ENCODE measurements at regions not wholly inside any gene's neighbourhood (a gene's known extent, or its start where the extent isn't known, plus 50 kb on each side); places are given as distances from the start of the nearest gene placed in this dataset.

DNA sequence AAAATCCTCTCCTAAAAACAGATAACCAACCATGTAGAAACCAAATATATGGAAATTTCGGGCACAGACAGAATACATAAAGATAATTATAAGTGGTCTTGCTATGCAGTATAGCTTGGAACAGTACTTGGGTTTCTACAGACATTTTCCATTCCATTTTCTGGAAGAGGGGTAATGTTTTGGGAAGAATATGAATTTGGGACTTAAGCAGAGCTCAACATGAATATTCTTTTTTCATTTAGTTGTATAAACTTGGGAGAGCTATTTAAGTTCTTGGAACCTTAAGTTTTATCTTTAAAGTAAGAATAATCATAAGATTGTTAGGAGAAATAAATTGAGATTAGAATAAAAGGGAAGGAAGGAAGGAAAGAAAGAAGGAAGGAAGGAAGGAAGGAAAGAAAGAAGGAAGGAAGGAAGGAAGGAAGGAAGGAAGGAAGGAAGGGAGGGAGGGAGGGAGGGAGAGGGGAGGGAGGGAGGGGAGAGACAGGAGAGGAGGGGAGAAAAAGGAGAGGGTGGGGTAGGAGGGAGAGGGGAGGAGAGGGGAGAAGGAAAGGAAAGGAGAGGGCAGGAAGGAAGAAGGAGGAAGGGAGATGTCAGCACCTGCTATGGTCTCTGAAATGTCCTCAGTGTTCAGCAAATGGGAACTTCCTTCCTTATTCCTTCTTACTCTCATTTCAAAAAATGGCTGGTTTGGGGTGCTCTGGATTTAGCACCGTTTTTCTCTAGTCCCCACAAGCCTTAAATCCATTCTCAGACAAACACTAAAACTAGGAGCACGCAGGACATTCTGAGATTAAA is 248.3 kb downstream of the LY86 start:
- no peak for DNase-seq (ENCODE audit: low read depth)
- H3K4me3 ChIP-seq (ENCODE audit: low read depth, low read length), result no peak overlapping the region
- TF ChIP-seq, protein P1, sequence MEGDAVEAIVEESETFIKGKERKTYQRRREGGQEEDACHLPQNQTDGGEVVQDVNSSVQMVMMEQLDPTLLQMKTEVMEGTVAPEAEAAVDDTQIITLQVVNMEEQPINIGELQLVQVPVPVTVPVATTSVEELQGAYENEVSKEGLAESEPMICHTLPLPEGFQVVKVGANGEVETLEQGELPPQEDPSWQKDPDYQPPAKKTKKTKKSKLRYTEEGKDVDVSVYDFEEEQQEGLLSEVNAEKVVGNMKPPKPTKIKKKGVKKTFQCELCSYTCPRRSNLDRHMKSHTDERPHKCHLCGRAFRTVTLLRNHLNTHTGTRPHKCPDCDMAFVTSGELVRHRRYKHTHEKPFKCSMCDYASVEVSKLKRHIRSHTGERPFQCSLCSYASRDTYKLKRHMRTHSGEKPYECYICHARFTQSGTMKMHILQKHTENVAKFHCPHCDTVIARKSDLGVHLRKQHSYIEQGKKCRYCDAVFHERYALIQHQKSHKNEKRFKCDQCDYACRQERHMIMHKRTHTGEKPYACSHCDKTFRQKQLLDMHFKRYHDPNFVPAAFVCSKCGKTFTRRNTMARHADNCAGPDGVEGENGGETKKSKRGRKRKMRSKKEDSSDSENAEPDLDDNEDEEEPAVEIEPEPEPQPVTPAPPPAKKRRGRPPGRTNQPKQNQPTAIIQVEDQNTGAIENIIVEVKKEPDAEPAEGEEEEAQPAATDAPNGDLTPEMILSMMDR (IDR thresholded peaks at IDR 0.05; ENCODE audit: low read depth, low read length, missing control alignments), result no peak

DNA sequence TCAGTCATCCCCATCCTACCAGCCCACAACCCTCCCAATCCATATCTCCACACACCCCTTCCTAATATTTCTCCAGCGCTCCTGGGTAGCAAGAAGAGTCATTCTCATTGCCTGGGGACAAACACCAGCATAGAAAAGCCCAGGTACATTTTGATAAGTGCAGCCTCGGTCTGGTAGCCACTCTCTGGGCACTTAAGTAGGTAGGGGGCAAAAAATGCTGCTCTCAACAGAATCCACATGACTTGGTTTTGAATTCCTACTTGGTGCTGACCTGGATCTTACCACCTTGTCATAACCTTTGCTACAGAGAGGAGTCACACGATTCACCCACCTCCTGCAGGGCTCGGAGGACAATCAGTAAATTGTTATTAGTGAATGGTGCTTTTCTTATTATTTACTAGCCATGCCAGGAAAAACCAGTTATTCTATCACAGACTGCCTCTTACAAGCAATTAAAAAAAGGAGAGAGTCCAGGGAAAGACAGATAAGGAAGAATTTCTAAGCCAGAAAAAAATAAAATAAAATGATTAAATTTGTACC is 249.1 kb downstream of the LY86 start:
- no peak for DNase-seq (ENCODE audit: low read depth)
- TF ChIP-seq, protein P1 (IDR thresholded peaks at IDR 0.05; ENCODE audit: low read depth, low read length, missing control alignments), result no peak
- H3K4me3 ChIP-seq (ENCODE audit: low read depth, low read length), result no peak overlapping the region

DNA sequence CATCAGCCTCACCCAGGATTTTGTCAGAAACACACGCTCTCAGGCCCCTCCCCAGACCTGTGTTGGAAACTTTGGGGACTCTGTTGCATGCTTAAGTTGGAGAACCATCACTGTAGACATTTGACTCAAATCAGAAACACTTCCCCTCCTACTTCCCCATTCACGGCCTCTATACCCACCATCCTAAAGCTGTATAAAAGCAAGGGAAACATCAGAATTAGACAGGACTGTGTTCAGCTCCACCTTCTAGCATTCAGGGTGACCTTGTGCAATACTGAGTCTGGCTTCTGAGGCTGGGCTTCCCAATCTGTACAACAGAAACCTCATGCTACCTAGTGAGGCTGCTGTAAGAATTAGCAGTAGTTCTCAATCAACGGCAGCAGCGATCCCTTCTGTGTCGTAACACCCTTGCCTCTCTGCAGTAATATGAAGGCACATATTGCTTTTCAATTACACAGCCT is 252.3 kb downstream of the LY86 start:
- H3K4me3 ChIP-seq (ENCODE audit: low read depth, low read length), result no peak overlapping the region
- peak; percentile 36 for DNase-seq (ENCODE audit: low read depth)
- TF ChIP-seq, protein P1 (IDR thresholded peaks at IDR 0.05; ENCODE audit: low read depth, low read length, missing control alignments), result no peak

DNA sequence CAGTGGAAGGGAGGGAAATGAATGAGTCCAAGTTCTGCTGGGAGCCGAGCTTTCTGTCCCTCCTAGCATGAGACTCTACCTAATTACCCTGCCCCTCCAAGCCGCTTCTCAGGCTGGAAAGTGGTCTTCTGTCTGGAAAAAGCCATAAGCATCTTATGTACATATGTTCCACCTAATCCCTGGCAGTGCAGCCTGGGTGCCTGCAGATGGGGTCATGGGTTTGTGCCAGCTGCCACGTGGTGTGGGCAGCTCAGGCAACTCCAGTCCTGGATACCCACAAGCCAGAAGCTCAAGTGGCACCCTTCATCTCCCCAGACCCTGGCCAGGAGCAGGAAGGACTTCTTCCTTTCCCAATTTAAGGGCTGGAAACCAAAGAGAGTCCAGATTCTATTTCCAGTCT is 253.1 kb downstream of the LY86 start:
- TF ChIP-seq, protein P1 (IDR thresholded peaks at IDR 0.05; ENCODE audit: low read depth, low read length, missing control alignments), result no peak
- H3K4me3 ChIP-seq (ENCODE audit: low read depth, low read length), result no peak overlapping the region
- DNase-seq (ENCODE audit: low read depth), result no peak

DNA sequence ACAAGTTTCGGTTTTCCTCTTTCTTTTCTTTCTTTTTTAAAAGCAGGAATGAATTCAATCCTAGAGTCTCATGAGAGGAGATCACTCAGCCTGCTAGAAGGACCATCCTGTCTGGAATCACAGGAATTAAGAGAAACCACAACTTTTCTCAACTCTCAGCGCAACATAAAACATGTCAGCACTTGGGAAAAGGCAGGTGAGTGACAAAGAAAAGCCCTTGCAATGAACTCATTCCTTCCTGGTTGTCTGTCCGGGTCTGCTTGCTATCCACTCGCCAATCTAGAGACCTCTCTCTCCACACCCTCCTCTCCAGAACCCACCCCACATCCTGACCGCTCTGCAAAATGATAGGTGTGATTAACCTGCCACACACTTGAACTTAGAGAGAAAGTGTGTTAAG is 253.8 kb downstream of the LY86 start:
- DNase-seq (ENCODE audit: low read depth), result no peak
- TF ChIP-seq, protein P1 (IDR thresholded peaks at IDR 0.05; ENCODE audit: low read depth, low read length, missing control alignments), result no peak
- no peak overlapping the region for H3K4me3 ChIP-seq (ENCODE audit: low read depth, low read length)

DNA sequence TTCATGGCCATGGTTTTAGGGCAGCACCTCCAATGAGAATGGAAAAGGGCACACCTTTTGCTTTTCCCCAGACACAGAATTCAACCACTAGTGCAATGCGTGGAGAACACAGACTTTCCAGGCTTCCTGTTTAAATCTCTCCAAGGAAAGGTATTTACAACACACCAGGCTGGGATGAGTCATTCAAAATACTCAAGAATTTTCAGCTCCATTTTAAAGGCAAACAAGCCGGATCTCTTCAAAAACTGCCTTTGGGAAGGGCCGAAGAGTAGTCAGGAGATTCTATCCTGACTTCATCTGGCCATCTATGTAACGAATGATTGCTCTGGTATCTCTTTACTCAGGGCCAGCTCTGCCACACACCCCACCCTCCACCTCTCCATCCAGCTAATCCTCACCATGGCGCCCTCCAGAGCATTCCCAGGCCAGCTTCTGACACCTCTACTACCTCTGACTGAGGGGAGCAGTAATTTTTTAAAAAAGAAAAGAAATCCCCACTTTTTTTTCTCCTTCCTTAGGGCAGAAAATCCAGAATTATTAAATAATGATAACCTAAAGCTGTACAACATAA is 254.6 kb downstream of the LY86 start:
- TF ChIP-seq, protein P1 (IDR thresholded peaks at IDR 0.05; ENCODE audit: low read depth, low read length, missing control alignments), result no peak
- H3K4me3 ChIP-seq (ENCODE audit: low read depth, low read length), result no peak overlapping the region
- DNase-seq (ENCODE audit: low read depth), result no peak
